Caco-2 (cell line): ENCODE measurements at regions not wholly inside any gene's neighbourhood (a gene's known extent, or its start where the extent isn't known, plus 50 kb on each side); places are given as distances from the start of the nearest gene placed in this dataset.

Experiments used
- BruUV-seq: library from RNA; stranded (reverse); fragments of 400-500 nt; replicated peaks from 2 replicates; lab custom pipeline; 2021; lab: Mats Ljungman, UMichigan
- CTCF ChIA-PET: fragments of 300-600 bp; sonication (Branson Sonifier 250); formaldehyde crosslinking; loops from one replicate; lab custom pipeline; 2022; ENCODE audit warnings: antibody characterized with exemption; lab: Charles Lee
- POLR2A ChIA-PET: fragments of 300-600 bp; sonication (Branson Sonifier 250); formaldehyde crosslinking; loops from one replicate; lab custom pipeline; 2022; ENCODE audit warnings: antibody characterized with exemption; lab: Charles Lee
- DNase-seq, 2 experiments: peaks; one replicate each; pipeline versions ENCODE4 v3.0.0 to v3.0.0-alpha.2; 2020 to 2022
- H3K27me3 ChIP-seq: replicated peaks from 2 replicates; pipeline ENCODE4 v1.6.0; 2011; ENCODE audit warnings: low read length; ENCODE audit not compliant: control insufficient read depth, insufficient read depth
- H3K36me3 ChIP-seq: 2 replicates; pipeline ENCODE4 v1.5.1; 2011; ENCODE audit warnings: low read length; ENCODE audit not compliant: control insufficient read depth, insufficient read depth
- H3K4me1 ChIP-seq: fragments of 250-450 bp; sonication (Bioruptor Pico); 2 replicates; pipeline ENCODE4 v1.5.1; 2020; ENCODE audit warnings: mild to moderate bottlenecking
- H3K4me3 ChIP-seq: 2 replicates; pipeline ENCODE4 v1.5.1; 2011; ENCODE audit warnings: low read depth, mild to moderate bottlenecking, control low read depth, low read length
- H3K9me3 ChIP-seq: fragments of 250-450 bp; sonication (Bioruptor Pico); 2 replicates; pipeline ENCODE4 v1.5.1; 2020; ENCODE audit warnings: mild to moderate bottlenecking, moderate library complexity
- H3K27ac Mint-ChIP-seq: one replicate; pipeline ENCODE4 v1.8.0; 2022; ENCODE audit warnings: mixed read lengths; ENCODE audit not compliant: unreplicated experiment
- H3K27me3 Mint-ChIP-seq: one replicate; pipeline ENCODE4 v1.8.0; 2022; ENCODE audit warnings: mixed read lengths; ENCODE audit not compliant: insufficient read depth, unreplicated experiment
- H3K36me3 Mint-ChIP-seq: one replicate; pipeline ENCODE4 v1.8.0; 2022; ENCODE audit warnings: mild to moderate bottlenecking, mixed read lengths; ENCODE audit not compliant: insufficient read depth, unreplicated experiment
- H3K4me1 Mint-ChIP-seq: one replicate; pipeline ENCODE4 v1.8.0; 2022; ENCODE audit warnings: low read depth, mixed read lengths; ENCODE audit not compliant: unreplicated experiment
- H3K4me3 Mint-ChIP-seq: one replicate; pipeline ENCODE4 v1.8.0; 2022; ENCODE audit warnings: mild to moderate bottlenecking, moderate library complexity, mixed read lengths; ENCODE audit not compliant: unreplicated experiment
- H3K9me3 Mint-ChIP-seq: one replicate; pipeline ENCODE4 v1.8.0; 2022; ENCODE audit warnings: mixed read lengths; ENCODE audit not compliant: unreplicated experiment
- intact Hi-C: fragments of 100-400 bp; cut with micrococcal nuclease; formaldehyde crosslinking; loops from one replicate; pipeline ENCODE4 v1.10.0; 2022; ENCODE audit not compliant: unreplicated experiment
- TF ChIP-seq, protein P1 (sequence below), 2 experiments: fragments of 200-600 bp in 1 of 2; IDR thresholded peaks; 1 replicate in 1 of 2; 2 replicates in 1 of 2; pipeline versions ENCODE4 v1.5.1 to v1.8.0; 2011 to 2022; ENCODE audit warnings: antibody characterized with exemption in 1 of 2, control low read depth in 1 of 2, inconsistent platforms in 1 of 2, low read depth in 1 of 2, low read length in 1 of 2, mild to moderate bottlenecking in 1 of 2, moderate library complexity in 1 of 2; ENCODE audit not compliant: insufficient read depth in 1 of 2, severe bottlenecking in 1 of 2, unreplicated experiment in 1 of 2

DNA sequence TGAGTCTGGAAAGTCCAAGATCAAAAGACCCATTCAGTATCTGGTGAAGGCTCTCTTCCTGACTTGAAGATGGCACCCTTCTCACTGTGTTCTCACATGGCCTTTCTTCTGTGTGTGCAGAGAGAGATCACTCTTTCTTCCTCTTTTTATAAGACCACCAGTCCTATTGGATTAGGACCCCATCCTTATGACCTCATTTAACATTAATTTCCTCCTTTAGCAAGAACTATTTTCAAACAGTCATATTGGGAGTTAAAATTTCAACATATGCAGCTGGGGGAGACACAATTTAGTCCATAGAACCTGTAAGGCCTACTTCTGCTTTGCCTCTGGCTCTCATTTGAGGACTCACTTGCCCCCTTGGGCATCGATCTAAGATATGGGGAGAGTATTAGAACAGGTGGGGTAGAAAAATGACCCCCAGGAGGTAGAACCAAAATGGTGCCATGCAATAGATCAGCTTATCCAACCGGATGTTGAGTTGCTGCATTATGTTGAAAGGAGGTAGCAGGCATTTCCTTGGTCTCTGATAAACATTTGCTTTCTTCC is 78.4 kb upstream of the ATXN1 start:
- TF ChIP-seq, protein P1, sequence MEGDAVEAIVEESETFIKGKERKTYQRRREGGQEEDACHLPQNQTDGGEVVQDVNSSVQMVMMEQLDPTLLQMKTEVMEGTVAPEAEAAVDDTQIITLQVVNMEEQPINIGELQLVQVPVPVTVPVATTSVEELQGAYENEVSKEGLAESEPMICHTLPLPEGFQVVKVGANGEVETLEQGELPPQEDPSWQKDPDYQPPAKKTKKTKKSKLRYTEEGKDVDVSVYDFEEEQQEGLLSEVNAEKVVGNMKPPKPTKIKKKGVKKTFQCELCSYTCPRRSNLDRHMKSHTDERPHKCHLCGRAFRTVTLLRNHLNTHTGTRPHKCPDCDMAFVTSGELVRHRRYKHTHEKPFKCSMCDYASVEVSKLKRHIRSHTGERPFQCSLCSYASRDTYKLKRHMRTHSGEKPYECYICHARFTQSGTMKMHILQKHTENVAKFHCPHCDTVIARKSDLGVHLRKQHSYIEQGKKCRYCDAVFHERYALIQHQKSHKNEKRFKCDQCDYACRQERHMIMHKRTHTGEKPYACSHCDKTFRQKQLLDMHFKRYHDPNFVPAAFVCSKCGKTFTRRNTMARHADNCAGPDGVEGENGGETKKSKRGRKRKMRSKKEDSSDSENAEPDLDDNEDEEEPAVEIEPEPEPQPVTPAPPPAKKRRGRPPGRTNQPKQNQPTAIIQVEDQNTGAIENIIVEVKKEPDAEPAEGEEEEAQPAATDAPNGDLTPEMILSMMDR (IDR thresholded peaks at IDR 0.05; ENCODE audit: insufficient read depth in 1 of 2, low read depth in 1 of 2, low read length in 1 of 2, severe bottlenecking in 1 of 2, unreplicated experiment in 1 of 2): no peak
- Histone ChIP-seq H3K4me1 (no peaks in the 10 kb centered on the region), H3K27me3 (no peaks in the 10 kb centered on the region), H3K36me3 (no peaks in the 10 kb centered on the region), H3K9me3 (no peaks in the 10 kb centered on the region), H3K4me3 (no peak overlapping the region)
- DNase-seq: no peak
- Mint-ChIP-seq H3K4me1 (no peaks in the 10 kb centered on the region), H3K27me3 (peaks cover 14% of the 10 kb centered on the region), H3K4me3 (no peak overlapping the region), H3K27ac (no peak overlapping the region), H3K36me3 (no peaks in the 10 kb centered on the region), H3K9me3 (no peaks in the 10 kb centered on the region)
- intact Hi-C loops: no loop called here
- no TSS peak for BruUV-seq
- POLR2A ChIA-PET: no interaction called here
- CTCF ChIA-PET: no interaction called here

DNA sequence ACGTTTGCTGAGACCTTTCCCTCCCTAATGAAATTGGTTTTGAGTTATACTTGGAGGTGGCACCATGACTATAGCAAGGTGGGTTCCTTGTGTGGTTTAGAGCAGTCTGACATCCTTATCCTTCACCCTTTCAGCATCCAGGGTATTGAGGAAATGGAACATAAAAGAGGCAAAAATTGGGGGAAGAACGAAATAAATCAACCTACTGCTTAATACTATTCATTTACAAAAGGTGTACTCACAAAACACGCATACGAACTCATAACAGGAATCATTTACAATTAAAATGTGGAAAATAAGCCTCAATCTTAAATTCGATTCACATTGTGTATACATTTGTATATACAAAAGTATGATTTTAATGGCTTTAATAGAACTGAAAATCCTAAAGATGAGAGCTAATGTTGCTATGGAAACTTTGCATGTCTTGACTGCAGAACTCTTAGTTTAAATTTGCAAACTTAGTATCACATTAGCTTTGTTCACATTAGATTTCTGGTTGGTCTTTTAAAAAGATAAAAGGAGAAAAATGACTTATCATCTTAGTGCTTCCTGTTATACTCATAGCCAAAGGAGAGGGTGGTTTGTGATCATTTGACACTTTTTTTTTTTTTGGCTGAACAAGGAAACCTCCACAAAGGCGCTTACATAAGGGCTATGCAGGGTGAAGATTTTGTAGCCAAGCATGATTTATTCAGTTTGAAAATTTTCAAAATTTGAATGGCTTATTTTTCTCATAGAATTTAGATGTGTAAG is 76.1 kb upstream of the ATXN1 start:
- Histone ChIP-seq H3K27me3 (no peaks in the 10 kb centered on the region), H3K9me3 (no peaks in the 10 kb centered on the region), H3K4me3 (no peak overlapping the region), H3K36me3 (no peaks in the 10 kb centered on the region), H3K4me1 (no peaks in the 10 kb centered on the region)
- intact Hi-C loops: no loop called here
- Mint-ChIP-seq H3K27me3 (peaks cover 7% of the 10 kb centered on the region), H3K36me3 (no peaks in the 10 kb centered on the region), H3K4me1 (no peaks in the 10 kb centered on the region), H3K9me3 (no peaks in the 10 kb centered on the region), H3K27ac (no peak overlapping the region), H3K4me3 (no peak overlapping the region)
- BruUV-seq: no TSS peak
- CTCF ChIA-PET: no interaction called here
- TF ChIP-seq, protein P1 (IDR thresholded peaks at IDR 0.05; ENCODE audit: insufficient read depth in 1 of 2, low read depth in 1 of 2, low read length in 1 of 2, severe bottlenecking in 1 of 2, unreplicated experiment in 1 of 2): no peak
- DNase-seq: no peak
- POLR2A ChIA-PET: no interaction called here

DNA sequence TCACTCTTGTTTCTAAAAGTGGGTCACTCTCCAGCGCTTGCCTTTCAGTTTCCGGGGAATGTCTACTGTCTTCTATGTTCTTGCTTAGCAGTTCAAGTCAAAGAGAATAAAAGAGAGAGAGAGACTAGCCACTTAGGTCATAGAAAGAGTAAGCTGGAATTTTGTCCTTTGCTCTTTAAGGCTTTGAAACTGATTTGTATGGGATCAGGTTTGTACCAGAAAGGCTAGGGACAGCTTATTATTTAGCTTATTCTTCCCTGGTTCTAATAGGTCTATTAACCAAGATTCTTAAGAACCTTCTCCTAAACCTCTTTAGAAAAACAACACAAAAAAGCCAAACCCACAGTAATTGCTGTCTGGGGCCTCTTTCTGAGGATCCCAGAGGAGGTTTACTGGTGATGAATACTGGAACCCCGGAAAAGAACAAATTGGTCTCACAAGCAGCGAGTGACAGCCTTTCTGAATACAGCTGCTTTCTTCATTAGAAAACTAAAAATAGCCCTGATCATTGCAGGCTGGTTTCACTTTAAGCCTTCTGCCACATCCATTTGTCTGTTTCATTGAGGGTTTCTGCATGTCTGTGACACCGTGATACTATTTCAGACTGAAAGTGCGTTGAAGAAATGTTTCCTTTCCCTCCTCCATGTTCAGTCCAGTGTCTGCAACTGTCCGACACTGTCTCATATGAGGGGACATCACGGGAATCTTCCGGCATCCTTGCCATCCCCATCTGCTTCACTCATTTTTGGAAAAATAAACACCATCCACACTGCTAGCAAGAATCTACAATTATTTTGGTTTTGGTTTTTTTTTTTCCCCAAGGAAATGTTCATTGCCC is 75.1 kb upstream of the ATXN1 start:
- ChIA-PET CTCF (no interaction called here), POLR2A (no interaction called here)
- no peak for DNase-seq
- Histone ChIP-seq H3K27me3 (no peaks in the 10 kb centered on the region), H3K4me1 (no peaks in the 10 kb centered on the region), H3K4me3 (no peak overlapping the region), H3K36me3 (no peaks in the 10 kb centered on the region), H3K9me3 (no peaks in the 10 kb centered on the region)
- Mint-ChIP-seq H3K27me3 (peaks cover 9% of the 10 kb centered on the region), H3K4me1 (no peaks in the 10 kb centered on the region), H3K4me3 (no peak overlapping the region), H3K27ac (no peak overlapping the region), H3K9me3 (no peaks in the 10 kb centered on the region), H3K36me3 (no peaks in the 10 kb centered on the region)
- intact Hi-C loops: no loop called here
- BruUV-seq: no TSS peak
- TF ChIP-seq, protein P1 (IDR thresholded peaks at IDR 0.05; ENCODE audit: insufficient read depth in 1 of 2, low read depth in 1 of 2, low read length in 1 of 2, severe bottlenecking in 1 of 2, unreplicated experiment in 1 of 2): no peak
